HG03064 (cell line): ENCODE measurements at regions not wholly inside any gene's neighbourhood (a gene's known extent, or its start where the extent isn't known, plus 50 kb on each side); places are given as distances from the start of the nearest gene placed in this dataset.
"Not testable (repeated sequence)": the region's sequence is repeated elsewhere in the genome, so short reads cannot be mapped to it uniquely, and the experiment has no call there.

Source experiments
- ATAC-seq: cut with Tn5 transposase; IDR thresholded peaks from one replicate; pipeline ENCODE4 v1.9.1; 2021; ENCODE audit warnings: low read depth; ENCODE audit not compliant: unreplicated experiment

- ATAC-seq, result no peak
These were observed 250.2 kb upstream of the MEX3C start for GRCh38 chr18:51447351-51448342.

- no peak for ATAC-seq
These were observed 251.5 kb upstream of the MEX3C start for GRCh38 chr18:51448949-51449348.

DNA sequence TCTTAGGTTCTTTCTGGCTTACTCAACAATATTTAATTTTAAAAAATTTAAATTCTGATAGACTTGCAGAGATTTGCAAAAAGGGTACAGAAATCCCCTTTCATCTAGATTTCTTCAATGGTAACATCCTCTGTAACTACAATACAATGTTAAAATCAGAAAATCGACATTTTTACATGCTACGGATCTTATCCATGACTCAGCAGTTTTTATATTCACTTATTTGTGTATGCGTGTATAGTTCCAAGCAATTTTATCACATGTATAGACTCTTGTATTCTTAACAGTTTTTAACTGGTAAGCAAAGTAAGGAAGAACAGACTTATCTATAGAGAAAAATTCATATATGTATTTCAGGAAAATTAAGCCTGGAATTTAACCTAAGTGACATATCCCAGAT lies 256.1 kb upstream of the MEX3C start:
- no peak for ATAC-seq

GRCh38 chr18:51458861-51459260 lies 261.4 kb upstream of the MEX3C start:
- ATAC-seq, result no peak

DNA sequence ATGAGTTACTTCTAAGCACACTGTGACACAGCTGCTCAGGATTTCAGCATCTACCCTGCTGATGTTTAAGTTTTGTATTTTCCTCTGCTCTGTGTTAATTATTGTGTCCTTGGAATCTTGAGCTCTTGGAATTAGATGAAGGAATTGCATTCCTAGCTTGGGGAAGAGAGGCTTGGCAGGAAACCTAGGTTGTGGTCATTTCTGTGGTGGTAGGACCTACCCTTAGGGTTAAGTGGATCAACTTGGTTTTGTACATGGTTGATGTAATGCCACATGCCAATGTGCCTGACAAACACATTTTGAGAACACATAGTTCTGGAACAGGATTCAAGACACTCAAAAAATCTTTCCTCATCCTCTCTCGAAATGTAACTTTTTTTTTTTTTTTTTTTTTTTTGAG lies 264.5 kb upstream of the MEX3C start:
- no peak for ATAC-seq

DNA sequence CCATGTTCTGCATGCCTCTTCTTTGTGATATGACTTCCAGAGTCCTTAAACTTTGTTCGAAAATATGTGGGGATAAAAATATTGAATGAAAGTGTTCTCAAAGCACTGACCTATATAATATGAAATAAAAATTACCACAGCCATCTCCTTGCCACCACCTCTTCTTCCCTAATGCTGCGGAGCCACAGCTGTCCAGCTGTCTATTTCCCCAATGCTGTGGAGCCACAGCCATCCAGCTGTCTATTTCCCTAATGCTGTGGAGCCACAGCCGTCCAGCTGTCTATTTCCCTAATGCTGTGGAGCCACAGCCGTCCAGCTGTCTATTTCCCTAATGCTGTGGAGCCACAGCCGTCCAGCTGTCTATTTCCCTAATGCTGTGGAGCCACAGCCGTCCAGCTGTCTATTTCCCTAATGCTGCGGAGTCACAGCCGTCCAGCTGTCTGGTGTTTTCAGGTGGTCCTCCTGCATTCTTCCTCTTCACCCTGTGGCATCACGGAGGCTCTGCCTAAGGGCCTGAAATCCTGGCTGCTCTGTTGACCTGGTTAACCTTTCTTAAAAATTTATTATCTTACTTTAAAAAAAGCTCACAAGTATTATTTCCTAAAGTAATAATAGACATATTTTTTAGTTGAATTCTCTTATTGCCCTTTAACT lies 266.1 kb upstream of the MEX3C start:
- no peak for ATAC-seq

- no peak for ATAC-seq
These were observed 281.4 kb upstream of the MEX3C start for GRCh38 chr18:51478908-51479307.

DNA sequence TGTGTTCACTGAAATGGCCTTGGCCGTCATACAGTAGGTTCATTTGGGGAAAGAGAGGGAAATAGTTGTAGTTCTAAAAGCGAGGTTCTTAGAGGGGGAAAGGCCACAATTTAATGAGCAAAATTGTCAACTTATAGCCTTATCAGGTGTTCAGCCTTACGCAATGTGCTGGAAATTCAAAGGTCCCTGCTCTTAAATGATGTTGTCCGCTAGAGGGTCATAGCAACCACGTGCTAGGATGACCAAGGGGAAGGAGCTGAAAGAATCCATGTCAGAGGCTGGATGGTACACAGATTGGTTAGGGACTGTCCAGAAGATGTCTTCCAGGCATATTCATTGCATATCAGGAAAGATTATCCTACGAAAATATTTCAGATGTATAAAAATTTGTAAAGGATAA lies 282.3 kb upstream of the MEX3C start:
- ATAC-seq, result no peak

- ATAC-seq, result no peak
These were observed 283.2 kb upstream of the MEX3C start for GRCh38 chr18:51480407-51481261.

DNA sequence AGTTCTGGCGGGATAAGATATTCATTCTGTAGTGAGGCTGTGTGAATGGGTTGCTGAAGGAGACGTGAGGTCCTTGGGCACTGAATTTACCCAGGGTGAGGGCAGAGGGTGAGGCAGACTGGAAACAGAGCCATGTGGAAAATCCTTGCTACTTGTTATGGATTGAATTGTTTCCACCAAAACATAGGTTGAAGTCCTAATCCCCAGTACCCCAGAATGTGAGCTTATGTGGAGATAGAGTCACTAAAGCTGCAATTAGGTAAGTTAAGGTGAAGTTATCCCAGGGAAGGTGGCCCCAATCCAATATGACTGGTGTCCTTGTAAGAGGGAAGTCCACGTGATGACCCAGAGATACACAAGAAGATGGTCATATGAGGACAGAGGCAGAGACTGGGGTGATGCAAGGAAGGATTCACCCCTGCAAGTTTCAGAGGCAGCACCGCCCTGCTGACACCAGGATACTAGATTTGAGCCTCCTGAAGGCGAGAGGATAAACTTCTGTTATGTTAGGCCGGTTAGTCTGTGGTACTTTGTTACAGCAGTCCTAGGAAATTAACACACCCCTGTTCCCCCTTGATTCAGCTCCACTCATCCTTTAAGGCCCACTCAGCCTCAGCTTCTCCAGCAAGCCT lies 289.4 kb upstream of the MEX3C start:
- no peak for ATAC-seq

- ATAC-seq, result no peak
These were observed 292.9 kb upstream of the MEX3C start for GRCh38 chr18:51490417-51490816.

- no peak for ATAC-seq
These were observed 293.4 kb upstream of the MEX3C start for GRCh38 chr18:51490860-51491259.

DNA sequence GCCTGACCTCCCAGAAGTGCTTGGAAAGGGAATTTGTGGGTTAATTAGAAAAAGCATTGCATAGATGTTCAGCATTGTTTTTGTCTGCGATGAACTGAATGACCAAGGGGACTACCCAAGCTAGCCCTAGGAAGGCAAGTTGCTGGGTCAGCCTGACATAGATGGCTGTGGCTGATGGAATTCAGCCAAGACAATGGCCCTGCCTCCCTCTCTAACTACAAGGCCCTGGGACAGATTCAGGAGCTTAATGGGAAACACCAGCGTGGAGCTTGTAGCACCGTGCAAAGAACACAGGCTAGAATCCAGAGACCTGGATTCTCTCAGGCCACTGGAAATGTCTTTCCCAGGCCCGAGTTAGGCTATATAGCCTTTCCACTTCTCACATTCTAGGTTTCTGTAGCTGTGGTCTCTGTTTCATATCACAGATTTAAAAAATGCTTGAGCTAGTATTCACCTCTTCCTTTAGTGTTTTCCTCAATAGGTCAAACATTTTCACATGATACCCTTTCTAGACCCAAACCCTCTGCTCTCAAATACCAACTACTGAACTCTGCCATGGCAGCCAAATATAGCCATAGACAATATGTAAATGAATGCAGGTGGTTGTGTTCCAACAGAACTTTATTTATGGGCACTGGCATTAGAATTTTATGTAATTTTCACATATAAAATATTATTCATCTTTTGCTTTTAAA lies 294.3 kb upstream of the MEX3C start:
- ATAC-seq, result no peak

- ATAC-seq, result no peak
These were observed 300.8 kb upstream of the MEX3C start for GRCh38 chr18:51498085-51498855.

- no peak for ATAC-seq
These were observed 305.9 kb upstream of the MEX3C start for GRCh38 chr18:51503351-51503750.

GRCh38 chr18:51506811-51507210 lies 309.3 kb upstream of the MEX3C start:
- no peak for ATAC-seq

- not testable (repeated sequence) for ATAC-seq
These were observed 310.9 kb upstream of the MEX3C start for GRCh38 chr18:51508410-51508809.

DNA sequence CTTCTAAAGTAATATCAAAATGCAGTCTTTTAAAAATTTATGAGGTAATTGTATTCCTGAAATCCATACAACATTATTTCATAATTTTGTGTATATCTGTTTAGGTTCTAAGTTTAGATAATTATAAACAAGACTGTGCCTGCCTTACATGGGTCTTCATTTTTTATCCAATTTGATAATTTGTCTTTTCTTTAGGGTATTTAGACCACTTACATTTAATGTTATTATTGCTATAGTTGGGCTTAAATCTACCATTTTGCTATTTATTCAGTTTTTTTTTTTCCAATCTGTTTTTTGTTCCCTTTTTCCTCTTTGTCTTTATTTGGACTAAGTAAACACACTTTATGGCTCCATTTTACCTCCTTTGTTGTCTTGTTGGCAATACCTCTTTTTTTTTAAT lies 312.5 kb upstream of the MEX3C start:
- no peak for ATAC-seq

DNA sequence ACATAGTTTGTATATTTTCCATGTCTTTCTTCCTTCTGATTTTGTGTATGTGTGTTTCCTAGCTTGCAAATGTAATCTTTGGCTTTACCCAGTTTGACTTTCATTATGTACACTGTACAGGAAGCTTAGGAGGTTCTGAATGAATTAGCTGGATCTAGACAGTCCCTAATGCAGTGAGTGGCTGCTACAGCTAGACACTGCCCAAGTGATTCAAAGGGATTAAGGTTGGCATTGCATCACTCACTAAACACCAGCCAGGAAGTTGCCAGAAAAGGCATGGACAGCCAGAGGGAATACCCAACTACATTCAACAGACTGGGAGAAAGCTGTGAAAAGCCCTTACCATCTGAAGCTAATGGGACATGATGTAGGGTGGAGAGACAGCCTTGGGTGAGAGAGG lies 316.0 kb upstream of the MEX3C start:
- ATAC-seq, result no peak
